ENCODE measurements at regions not wholly inside any gene's neighbourhood (a gene's known extent, or its start where the extent isn't known, plus 50 kb on each side); places are given as distances from the start of the nearest gene placed in this dataset.

- FAIRE-seq (no peak), DNase-seq (ENCODE audit: low read depth in 1 of 2, low spot score in 2 of 2) (no peak)
- no peaks in the 10 kb centered on the region for H3K79me1 ChIP-seq (ENCODE audit: low read depth, low read length)
- peaks cover 0 to 3% of the 10 kb centered on the region in 2 experiments; a peak in 1 of 4 replicates for H3K9me3 ChIP-seq (ENCODE audit: insufficient read depth in 2 of 2, low read depth in 1 of 2, low read length in 1 of 2)
- H3K4ac ChIP-seq (replicated peaks; ENCODE audit: insufficient read length, low read depth, low read length), result no peak overlapping the region
- H3K79me2 ChIP-seq (ENCODE audit: control insufficient read depth in 1 of 2, insufficient read depth in 2 of 2, low read length in 2 of 2), result no peaks in the 10 kb centered on the region
- CTCF ChIA-PET (ENCODE audit: partially characterized antibody), result interaction anchor here (0.6 kb wide), 1 partner anchor 517 kb away, joined by 3 read pairs; no protein-coding TSS in a partner anchor
- H2AK5ac ChIP-seq (ENCODE audit: low read depth, low read length), result no peak overlapping the region
- no peak overlapping the region for H2BK12ac ChIP-seq (ENCODE audit: low read depth, low read length)
- H3K56ac ChIP-seq (replicated peaks; ENCODE audit: insufficient read length, low read depth, low read length), result no peak overlapping the region
- H2BK5ac ChIP-seq (ENCODE audit: low read depth, low read length), result no peak overlapping the region
- whole genome bisulfite sequencing, 2 experiments (ENCODE audit: extremely low coverage in 1 of 2, insufficient coverage in 1 of 2, insufficient read length in 1 of 2, insufficient replicate concordance in 2 of 2, low coverage in 1 of 2, low lambda C conversion rate in 2 of 2, missing lambda C conversion rate in 1 of 2), result 81% methylated on average over 3 of the region's 3 CpGs; no CpG with 5 or more reads in 1 of the 2 experiments
- no peak overlapping the region for H4K5ac ChIP-seq (ENCODE audit: insufficient read length, low read depth, low read length)
- no peaks in the 10 kb centered on the region; the same call in 1 of the 2 replicates for H3K23me2 ChIP-seq (ENCODE audit: low read depth, low read length)
- POLR2A ChIA-PET (ENCODE audit: partially characterized antibody), result no interaction called here
- no peak overlapping the region for H3K18ac ChIP-seq (ENCODE audit: extremely low read depth, low read length)
- no peak overlapping the region for H3K14ac ChIP-seq (ENCODE audit: insufficient read length)
- H3K4me2 ChIP-seq (ENCODE audit: insufficient read depth in 1 of 2, low read depth in 2 of 2, low read length in 2 of 2), result no peak overlapping the region
- H2BK120ac ChIP-seq (replicated peaks; ENCODE audit: low read depth, low read length), result no peak overlapping the region
- no peak overlapping the region for H3K4me3 ChIP-seq (ENCODE audit: extremely low read depth in 1 of 4, insufficient read depth in 2 of 4, low read depth in 3 of 4, low read length in 4 of 4)
- no peak for TF ChIP-seq HDAC6 (IDR thresholded peaks at IDR 0.05; ENCODE audit: low read depth, low read length)
- peak; percentile 70; the same call in 1 of the 2 replicates for TF ChIP-seq MAFK (IDR thresholded peaks at IDR 0.05; ENCODE audit: low read depth, low read length)
- H4K20me1 ChIP-seq (replicated peaks in 1 of 2; ENCODE audit: control insufficient read depth in 1 of 2, insufficient read depth in 2 of 2, low read length in 2 of 2), result no peaks in the 10 kb centered on the region
- no peak overlapping the region for H3K9ac ChIP-seq (replicated peaks in 1 of 4; ENCODE audit: extremely low read depth in 1 of 4, low read depth in 3 of 4, low read length in 3 of 4)
- H3K23ac ChIP-seq (ENCODE audit: insufficient read length), result no peak overlapping the region
- H3K27me3 ChIP-seq (replicated peaks in 1 of 4; ENCODE audit: control insufficient read depth in 3 of 4, extremely low read depth in 1 of 4, insufficient read depth in 3 of 4, low read length in 3 of 4), result no peaks in the 10 kb centered on the region
- H3K36me3 ChIP-seq (ENCODE audit: control insufficient read depth in 2 of 4, insufficient read depth in 4 of 4, low read length in 3 of 4), result no peaks in the 10 kb centered on the region
- no peak overlapping the region for H2BK20ac ChIP-seq (ENCODE audit: low read length)
- H4K91ac ChIP-seq (replicated peaks; ENCODE audit: insufficient read length, low read length), result no peak overlapping the region
- H4K8ac ChIP-seq (ENCODE audit: extremely low read depth, insufficient read depth, low read length), result no peak overlapping the region
- H2BK15ac ChIP-seq (ENCODE audit: low read length), result no peak overlapping the region
- no peak overlapping the region for H2AFZ ChIP-seq (ENCODE audit: low read length)
- H3K27ac ChIP-seq (ENCODE audit: low read depth, low read length), result no peak overlapping the region
- no peaks in the 10 kb centered on the region for H3K4me1 ChIP-seq (replicated peaks in 1 of 4; ENCODE audit: control insufficient read depth in 3 of 4, insufficient read depth in 4 of 4, low read length in 3 of 4)
These were observed 702.9 kb upstream of the ADGRL2 start for GRCh38 chr1:81097860-81098259.

Data from H1 (cell line).